GM12892 (cell line): ENCODE measurements at regions not wholly inside any gene's neighbourhood (a gene's known extent, or its start where the extent isn't known, plus 50 kb on each side); places are given as distances from the start of the nearest gene placed in this dataset.

ENCODE experiments used
- POLR2A ChIP-seq: IDR thresholded peaks from 2 replicates; pipeline ENCODE4 v1.6.1; 2011; ENCODE audit warnings: low read depth, low read length, control low read depth
- POLR2AphosphoS5 ChIP-seq: IDR thresholded peaks from 2 replicates; pipeline ENCODE4 v1.6.1; 2011; ENCODE audit warnings: low read depth, low read length, control low read depth
- TAF1 ChIP-seq: IDR thresholded peaks from 2 replicates; pipeline ENCODE4 v1.6.1; 2011; ENCODE audit warnings: low read depth, mild to moderate bottlenecking, control low read depth, low read length, borderline replicate concordance

- TF ChIP-seq POLR2AphosphoS5 (0 out of 2 replicates have a peak, but pooled peaks have one; percentile 54), TAF1 (no peak), POLR2A (peak; percentile 52)
Measured at GRCh38 chr14:71324767-71325272, 417.6 kb downstream of the PCNX1 start.
